ENCODE measurements at regions not wholly inside any gene's neighbourhood (a gene's known extent, or its start where the extent isn't known, plus 50 kb on each side); places are given as distances from the start of the nearest gene placed in this dataset.

- TF ChIP-seq, protein P1, sequence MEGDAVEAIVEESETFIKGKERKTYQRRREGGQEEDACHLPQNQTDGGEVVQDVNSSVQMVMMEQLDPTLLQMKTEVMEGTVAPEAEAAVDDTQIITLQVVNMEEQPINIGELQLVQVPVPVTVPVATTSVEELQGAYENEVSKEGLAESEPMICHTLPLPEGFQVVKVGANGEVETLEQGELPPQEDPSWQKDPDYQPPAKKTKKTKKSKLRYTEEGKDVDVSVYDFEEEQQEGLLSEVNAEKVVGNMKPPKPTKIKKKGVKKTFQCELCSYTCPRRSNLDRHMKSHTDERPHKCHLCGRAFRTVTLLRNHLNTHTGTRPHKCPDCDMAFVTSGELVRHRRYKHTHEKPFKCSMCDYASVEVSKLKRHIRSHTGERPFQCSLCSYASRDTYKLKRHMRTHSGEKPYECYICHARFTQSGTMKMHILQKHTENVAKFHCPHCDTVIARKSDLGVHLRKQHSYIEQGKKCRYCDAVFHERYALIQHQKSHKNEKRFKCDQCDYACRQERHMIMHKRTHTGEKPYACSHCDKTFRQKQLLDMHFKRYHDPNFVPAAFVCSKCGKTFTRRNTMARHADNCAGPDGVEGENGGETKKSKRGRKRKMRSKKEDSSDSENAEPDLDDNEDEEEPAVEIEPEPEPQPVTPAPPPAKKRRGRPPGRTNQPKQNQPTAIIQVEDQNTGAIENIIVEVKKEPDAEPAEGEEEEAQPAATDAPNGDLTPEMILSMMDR (IDR thresholded peaks at IDR 0.05; ENCODE audit: extremely low read depth in 1 of 2, insufficient read depth in 1 of 2, low read depth in 1 of 2, low read length in 2 of 2), result no peak
- TF ChIP-seq MAX (IDR thresholded peaks at IDR 0.05; ENCODE audit: insufficient read depth, insufficient read length) (no peak), POLR2A (IDR thresholded peaks at IDR 0.05; ENCODE audit: low read depth, low read length) (no peak), EZH2 (IDR thresholded peaks at IDR 0.05; ENCODE audit: borderline replicate concordance, low read depth, low read length, severe bottlenecking) (no peak), MYC (IDR thresholded peaks at IDR 0.05; ENCODE audit: low read depth, low read length) (no peak), GATA2 (IDR thresholded peaks at IDR 0.05; ENCODE audit: insufficient read depth, insufficient read length, low read depth, low read length) (no peak)
- Histone ChIP-seq H3K79me2 (ENCODE audit: control insufficient read depth, insufficient read depth, low read length) (no peaks in the 10 kb centered on the region), H4K20me1 (replicated peaks; ENCODE audit: control insufficient read depth, extremely low read depth, insufficient read depth, low read length) (no peaks in the 10 kb centered on the region), H3K9me3 (replicated peaks; ENCODE audit: control insufficient read depth, insufficient read depth, low read length) (no peaks in the 10 kb centered on the region), H3K9ac (replicated peaks; ENCODE audit: extremely low read depth, insufficient read depth, low read length) (no peak overlapping the region), H3K9me1 (replicated peaks; ENCODE audit: control insufficient read depth, extremely low read depth, insufficient read depth, low read length) (no peaks in the 10 kb centered on the region), H2AFZ (ENCODE audit: low read depth, low read length) (no peak overlapping the region), H3K27ac (ENCODE audit: insufficient read depth, low read depth, low read length) (no peak overlapping the region), H3K4me3 (replicated peaks in 1 of 3; ENCODE audit: insufficient read depth in 1 of 3, low read depth in 1 of 3, low read length in 3 of 3) (no peak overlapping the region), H3K36me3 (ENCODE audit: control insufficient read depth in 2 of 2, extremely low read depth in 1 of 2, insufficient read depth in 2 of 2, low read length in 2 of 2) (no peaks in the 10 kb centered on the region), H3K4me2 (ENCODE audit: insufficient read depth, low read length) (no peak overlapping the region), H3K27me3 (ENCODE audit: control insufficient read depth in 2 of 2, insufficient read depth in 2 of 2, low read length in 2 of 2) (no peaks in the 10 kb centered on the region), H3K4me1 (ENCODE audit: control insufficient read depth, extremely low read depth, insufficient read depth, low read length) (no peaks in the 10 kb centered on the region)
- FAIRE-seq (no peak), DNase-seq (ENCODE audit: low read depth, low spot score) (no peak)
- BruUV-seq (replicated peaks), result no TSS peak
- dilution Hi-C loops (cut with MboI; ENCODE audit: extremely low pct_ligation_motif_present, low sequenced_read_pairs), result no loop called here
- ChIA-PET POLR2A (no interaction called here), CTCF (interaction anchor here (0.6 kb wide), 1 partner anchor 747 kb away, joined by 3 read pairs; no protein-coding TSS in a partner anchor)
- intact Hi-C loops (cut with micrococcal nuclease), result no loop called here
Measured at GRCh38 chr14:85124631-85125290, 405.2 kb upstream of the FLRT2 start.
